ENCODE measurements at regions not wholly inside any gene's neighbourhood (a gene's known extent, or its start where the extent isn't known, plus 50 kb on each side); places are given as distances from the start of the nearest gene placed in this dataset.

- TF ChIP-seq CTCF (IDR thresholded peaks at IDR 0.05), result no peak
- no peak for TF ChIP-seq RFX5 (IDR thresholded peaks at IDR 0.05; ENCODE audit: low read length)
- no peak for TF ChIP-seq FOXM1 (IDR thresholded peaks at IDR 0.05; ENCODE audit: low read depth)
- no peak for TF ChIP-seq JUND (IDR thresholded peaks at IDR 0.05)
Measured at GRCh38 chr5:124264499-124264898, 481.9 kb downstream of the ZNF608 start.

All from SK-N-SH (cell line).